ENCODE measurements at regions not wholly inside any gene's neighbourhood (a gene's known extent, or its start where the extent isn't known, plus 50 kb on each side); places are given as distances from the start of the nearest gene placed in this dataset.

DNA sequence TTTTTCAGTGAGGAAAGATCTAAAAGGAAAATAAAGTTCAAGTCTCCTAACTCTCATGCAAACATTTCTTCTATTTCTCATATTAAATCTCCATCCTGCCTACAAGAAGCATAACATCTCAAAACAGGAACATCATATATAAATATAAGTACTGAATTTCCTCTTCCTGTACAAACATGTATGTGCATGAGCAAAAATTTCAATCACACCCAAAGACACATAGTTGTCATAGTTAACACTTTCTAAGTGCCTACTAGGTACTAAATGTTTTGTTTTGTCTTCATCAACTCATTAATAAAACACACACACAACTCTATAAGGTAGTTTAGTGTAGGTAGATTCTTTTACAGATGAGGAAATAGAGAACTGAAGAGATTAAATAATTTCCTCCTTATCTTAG lies 237.1 kb upstream of the ADGRL2 start:
- intact Hi-C loops (cut with micrococcal nuclease; ENCODE audit: unreplicated experiment), result no loop called here
- TF ChIP-seq EZH2phosphoT487 (IDR thresholded peaks at IDR 0.05; ENCODE audit: borderline replicate concordance, low read depth, low read length), result no peak
- TF ChIP-seq, protein P1, sequence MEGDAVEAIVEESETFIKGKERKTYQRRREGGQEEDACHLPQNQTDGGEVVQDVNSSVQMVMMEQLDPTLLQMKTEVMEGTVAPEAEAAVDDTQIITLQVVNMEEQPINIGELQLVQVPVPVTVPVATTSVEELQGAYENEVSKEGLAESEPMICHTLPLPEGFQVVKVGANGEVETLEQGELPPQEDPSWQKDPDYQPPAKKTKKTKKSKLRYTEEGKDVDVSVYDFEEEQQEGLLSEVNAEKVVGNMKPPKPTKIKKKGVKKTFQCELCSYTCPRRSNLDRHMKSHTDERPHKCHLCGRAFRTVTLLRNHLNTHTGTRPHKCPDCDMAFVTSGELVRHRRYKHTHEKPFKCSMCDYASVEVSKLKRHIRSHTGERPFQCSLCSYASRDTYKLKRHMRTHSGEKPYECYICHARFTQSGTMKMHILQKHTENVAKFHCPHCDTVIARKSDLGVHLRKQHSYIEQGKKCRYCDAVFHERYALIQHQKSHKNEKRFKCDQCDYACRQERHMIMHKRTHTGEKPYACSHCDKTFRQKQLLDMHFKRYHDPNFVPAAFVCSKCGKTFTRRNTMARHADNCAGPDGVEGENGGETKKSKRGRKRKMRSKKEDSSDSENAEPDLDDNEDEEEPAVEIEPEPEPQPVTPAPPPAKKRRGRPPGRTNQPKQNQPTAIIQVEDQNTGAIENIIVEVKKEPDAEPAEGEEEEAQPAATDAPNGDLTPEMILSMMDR (conservative IDR thresholded peaks at IDR 0.05; ENCODE audit: low read length), result no peak
- no peak overlapping the region for H2AFZ ChIP-seq (ENCODE audit: low read length)
- DNase-seq (ENCODE audit: low spot score), result no peak
- no TSS peak for BruUV-seq (replicated peaks)
- H3K9me2 ChIP-seq (ENCODE audit: insufficient read depth, low read length), result no peaks in the 10 kb centered on the region
- CTCF ChIA-PET (ENCODE audit: unreplicated experiment), result no interaction called here
- H3K36me3 ChIP-seq (ENCODE audit: insufficient read depth, low read length), result no peaks in the 10 kb centered on the region
- no peak overlapping the region for H3K4me2 ChIP-seq (ENCODE audit: low read length)
- no peaks in the 10 kb centered on the region for H4K20me1 ChIP-seq (ENCODE audit: insufficient read depth, low read length)
- no peak overlapping the region for H3K27ac ChIP-seq (ENCODE audit: low read depth, low read length, poor library complexity, severe bottlenecking)
- no peaks in the 10 kb centered on the region for H3K9me3 ChIP-seq (ENCODE audit: low read length)
- H3K79me2 ChIP-seq (ENCODE audit: insufficient read depth, low read depth, low read length), result no peaks in the 10 kb centered on the region
- POLR2A ChIA-PET, result no interaction called here
- no peaks in the 10 kb centered on the region for H3K4me1 ChIP-seq (ENCODE audit: insufficient read depth, low read length, poor library complexity, severe bottlenecking)
- no peak overlapping the region for H3K4me3 ChIP-seq (ENCODE audit: low read depth, low read length, poor library complexity, severe bottlenecking)

DNA sequence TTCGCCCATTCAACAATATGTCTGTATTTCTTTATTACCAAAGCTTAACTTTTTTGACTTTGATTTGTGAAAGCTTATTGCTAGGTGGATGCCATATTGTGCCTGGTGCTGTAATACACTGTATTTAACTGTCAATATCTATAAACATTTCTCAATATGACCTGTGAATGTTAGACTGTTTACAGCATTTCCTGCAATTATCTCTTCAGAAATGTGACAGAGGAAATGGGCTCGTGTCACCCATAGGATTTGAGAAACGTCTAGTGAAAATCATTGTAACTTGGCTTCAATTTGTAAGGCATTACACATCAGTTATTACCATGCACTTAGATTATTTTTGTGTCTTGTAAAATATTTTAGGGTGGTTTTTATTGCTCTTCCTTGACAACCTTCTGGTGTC lies 237.8 kb upstream of the ADGRL2 start:
- Histone ChIP-seq H3K9me3 (ENCODE audit: low read length) (no peaks in the 10 kb centered on the region), H3K4me3 (ENCODE audit: low read depth, low read length, poor library complexity, severe bottlenecking) (no peak overlapping the region), H2AFZ (ENCODE audit: low read length) (no peak overlapping the region), H3K27ac (ENCODE audit: low read depth, low read length, poor library complexity, severe bottlenecking) (no peak overlapping the region), H3K9me2 (ENCODE audit: insufficient read depth, low read length) (no peaks in the 10 kb centered on the region), H4K20me1 (ENCODE audit: insufficient read depth, low read length) (no peaks in the 10 kb centered on the region), H3K4me2 (ENCODE audit: low read length) (no peak overlapping the region), H3K36me3 (ENCODE audit: insufficient read depth, low read length) (no peaks in the 10 kb centered on the region), H3K4me1 (ENCODE audit: insufficient read depth, low read length, poor library complexity, severe bottlenecking) (no peaks in the 10 kb centered on the region), H3K79me2 (ENCODE audit: insufficient read depth, low read depth, low read length) (no peaks in the 10 kb centered on the region)
- intact Hi-C loops (cut with micrococcal nuclease; ENCODE audit: unreplicated experiment), result no loop called here
- ChIA-PET CTCF (ENCODE audit: unreplicated experiment) (no interaction called here), POLR2A (interaction anchor here (0.5 kb wide), 1 partner anchor 101 kb away, joined by 3 read pairs; no protein-coding TSS in a partner anchor)
- TF ChIP-seq, protein P1 (conservative IDR thresholded peaks at IDR 0.05; ENCODE audit: low read length), result no peak
- no peak for TF ChIP-seq EZH2phosphoT487 (IDR thresholded peaks at IDR 0.05; ENCODE audit: borderline replicate concordance, low read depth, low read length)
- DNase-seq (ENCODE audit: low spot score), result no peak
- BruUV-seq (replicated peaks), result no TSS peak

DNA sequence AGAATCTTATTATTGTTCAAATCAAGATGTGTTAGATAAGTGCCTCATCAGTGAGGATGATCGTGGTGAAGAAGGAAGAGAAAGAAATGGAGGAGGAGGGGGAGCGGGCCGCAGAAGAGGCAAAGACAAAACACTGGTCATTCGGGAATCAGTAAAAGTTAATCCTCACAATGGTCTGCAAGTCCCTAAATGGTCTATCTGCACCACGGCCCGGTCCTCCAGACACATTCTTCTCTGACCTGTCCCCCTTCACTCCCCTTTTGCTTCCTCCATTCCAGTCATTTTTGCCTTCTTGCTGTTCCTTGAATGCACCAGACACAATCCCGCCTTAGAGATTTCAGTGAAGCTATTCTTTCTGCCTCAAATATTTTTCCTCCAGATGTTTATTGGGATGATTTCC lies 240.1 kb upstream of the ADGRL2 start:
- H4K20me1 ChIP-seq (ENCODE audit: insufficient read depth, low read length), result no peaks in the 10 kb centered on the region
- intact Hi-C loops (cut with micrococcal nuclease; ENCODE audit: unreplicated experiment), result no loop called here
- H3K79me2 ChIP-seq (ENCODE audit: insufficient read depth, low read depth, low read length), result no peaks in the 10 kb centered on the region
- ChIA-PET CTCF (ENCODE audit: unreplicated experiment) (no interaction called here), POLR2A (no interaction called here)
- TF ChIP-seq, protein P1 (conservative IDR thresholded peaks at IDR 0.05; ENCODE audit: low read length), result no peak
- no peak for TF ChIP-seq EZH2phosphoT487 (IDR thresholded peaks at IDR 0.05; ENCODE audit: borderline replicate concordance, low read depth, low read length)
- H3K4me2 ChIP-seq (ENCODE audit: low read length), result no peak overlapping the region
- H2AFZ ChIP-seq (ENCODE audit: low read length), result no peak overlapping the region
- no peak for DNase-seq (ENCODE audit: low spot score)
- no TSS peak for BruUV-seq (replicated peaks)
- H3K9me3 ChIP-seq (ENCODE audit: low read length), result no peaks in the 10 kb centered on the region
- no peaks in the 10 kb centered on the region for H3K4me1 ChIP-seq (ENCODE audit: insufficient read depth, low read length, poor library complexity, severe bottlenecking)
- H3K27ac ChIP-seq (ENCODE audit: low read depth, low read length, poor library complexity, severe bottlenecking), result no peak overlapping the region
- no peak overlapping the region for H3K4me3 ChIP-seq (ENCODE audit: low read depth, low read length, poor library complexity, severe bottlenecking)
- H3K36me3 ChIP-seq (ENCODE audit: insufficient read depth, low read length), result no peaks in the 10 kb centered on the region
- H3K9me2 ChIP-seq (ENCODE audit: insufficient read depth, low read length), result no peaks in the 10 kb centered on the region
